WTC11 (cell line): ENCODE measurements at regions not wholly inside any gene's neighbourhood (a gene's known extent, or its start where the extent isn't known, plus 50 kb on each side); places are given as distances from the start of the nearest gene placed in this dataset.

ENCODE experiments used
- ATF1 ChIP-seq: sonication (generic); formaldehyde crosslinking; IDR thresholded peaks from 2 replicates; pipeline ENCODE4 v1.8.1; 2023; ENCODE audit warnings: mild to moderate bottlenecking, moderate library complexity, missing genetic modification reagents
- CTCF ChIP-seq: fragments of 200-600 bp; IDR thresholded peaks from 2 replicates; pipeline ENCODE4 v1.8.0; 2022; ENCODE audit warnings: antibody characterized with exemption
- ESRRA ChIP-seq: sonication (generic); formaldehyde crosslinking; IDR thresholded peaks from 2 replicates; pipeline ENCODE4 v1.8.1; 2022; ENCODE audit warnings: mild to moderate bottlenecking, missing genetic modification reagents, borderline replicate concordance
- KAT7 ChIP-seq: sonication (generic); formaldehyde crosslinking; IDR thresholded peaks from 2 replicates; pipeline ENCODE4 v1.8.1; 2023; ENCODE audit warnings: missing genetic modification reagents, mild to moderate bottlenecking, borderline replicate concordance
- NFE2L1 ChIP-seq: sonication (generic); formaldehyde crosslinking; IDR thresholded peaks from 2 replicates; pipeline ENCODE4 v1.8.1; 2023; ENCODE audit warnings: missing genetic modification reagents
- STAT6 ChIP-seq: sonication (generic); formaldehyde crosslinking; conservative IDR thresholded peaks from 2 replicates; pipeline ENCODE4 v1.8.1; 2023; ENCODE audit warnings: mild to moderate bottlenecking, low read depth, missing genetic modification reagents, moderate library complexity
- ZNF263 ChIP-seq: sonication (generic); formaldehyde crosslinking; IDR thresholded peaks from 2 replicates; pipeline ENCODE4 v1.8.1; 2022; ENCODE audit warnings: low read depth, mild to moderate bottlenecking, moderate library complexity, missing genetic modification reagents
- TF ChIP-seq, protein P1 (sequence below): sonication (generic); formaldehyde crosslinking; IDR thresholded peaks from 2 replicates; pipeline ENCODE4 v1.8.0; 2022; ENCODE audit warnings: mild to moderate bottlenecking, missing genetic modification reagents
- TF ChIP-seq, protein P2 (sequence below): sonication (generic); formaldehyde crosslinking; IDR thresholded peaks from 2 replicates; pipeline ENCODE4 v1.8.1; 2022; ENCODE audit warnings: low read depth, missing genetic modification reagents, borderline replicate concordance

DNA sequence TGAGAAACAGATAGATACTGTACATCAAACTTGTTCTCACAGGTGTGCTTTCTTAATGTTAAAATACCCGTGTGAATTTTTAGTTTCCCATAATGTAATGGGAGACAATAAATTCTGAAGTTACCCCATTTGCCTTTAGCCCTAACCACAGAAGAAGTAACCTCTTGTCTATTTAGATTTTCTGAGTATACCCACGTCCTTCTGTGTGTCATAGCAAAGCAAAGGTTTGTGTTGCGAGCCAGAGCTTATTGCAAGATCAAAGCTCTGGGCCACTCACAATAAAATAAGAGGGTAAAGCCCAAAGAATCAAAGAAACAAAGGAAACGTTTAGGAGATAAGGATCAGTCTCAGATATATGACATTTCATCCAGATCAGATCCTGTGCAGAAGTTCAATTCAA, 73.9 kb downstream of the BMP4 start:
- TF ChIP-seq ESRRA (CRISPR knock-in tag): no peak
- TF ChIP-seq ATF1 (CRISPR knock-in tag): no peak
- TF ChIP-seq CTCF: no peak
- no peak for TF ChIP-seq STAT6 (CRISPR knock-in tag)
- no peak for TF ChIP-seq ZNF263 (CRISPR knock-in tag)
- TF ChIP-seq, protein P1, sequence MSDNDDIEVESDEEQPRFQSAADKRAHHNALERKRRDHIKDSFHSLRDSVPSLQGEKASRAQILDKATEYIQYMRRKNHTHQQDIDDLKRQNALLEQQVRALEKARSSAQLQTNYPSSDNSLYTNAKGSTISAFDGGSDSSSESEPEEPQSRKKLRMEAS (CRISPR knock-in tag): no peak
- TF ChIP-seq, protein P2, sequence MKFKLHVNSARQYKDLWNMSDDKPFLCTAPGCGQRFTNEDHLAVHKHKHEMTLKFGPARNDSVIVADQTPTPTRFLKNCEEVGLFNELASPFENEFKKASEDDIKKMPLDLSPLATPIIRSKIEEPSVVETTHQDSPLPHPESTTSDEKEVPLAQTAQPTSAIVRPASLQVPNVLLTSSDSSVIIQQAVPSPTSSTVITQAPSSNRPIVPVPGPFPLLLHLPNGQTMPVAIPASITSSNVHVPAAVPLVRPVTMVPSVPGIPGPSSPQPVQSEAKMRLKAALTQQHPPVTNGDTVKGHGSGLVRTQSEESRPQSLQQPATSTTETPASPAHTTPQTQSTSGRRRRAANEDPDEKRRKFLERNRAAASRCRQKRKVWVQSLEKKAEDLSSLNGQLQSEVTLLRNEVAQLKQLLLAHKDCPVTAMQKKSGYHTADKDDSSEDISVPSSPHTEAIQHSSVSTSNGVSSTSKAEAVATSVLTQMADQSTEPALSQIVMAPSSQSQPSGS (CRISPR knock-in tag): no peak
- TF ChIP-seq NFE2L1 (CRISPR knock-in tag): no peak
- no peak for TF ChIP-seq KAT7 (CRISPR knock-in tag)
